AG04450 (cell line): ENCODE measurements at regions not wholly inside any gene's neighbourhood (a gene's known extent, or its start where the extent isn't known, plus 50 kb on each side); places are given as distances from the start of the nearest gene placed in this dataset.

Source experiments
- CTCF ChIA-PET: fragments of 300-600, 350-600 bp; formaldehyde crosslinking; extraction: SDS; loops from one replicate; lab custom pipeline; 2022; ENCODE audit warnings: antibody characterized with exemption, inconsistent platforms; lab: Charles Lee
- POLR2A ChIA-PET: fragments of 350-600 bp; formaldehyde crosslinking; extraction: SDS; loops from one replicate; lab custom pipeline; 2021; ENCODE audit warnings: antibody characterized with exemption, inconsistent platforms; lab: Yijun Ruan, JAX
- DNase-seq: peaks from one replicate; pipeline ENCODE4 v3.0.0-alpha.2; 2011; ENCODE audit warnings: low read depth, low spot score
- H3K27ac ChIP-seq: one replicate; pipeline ENCODE4 v1.5.1; 2012; ENCODE audit warnings: low read depth, low read length, control low read depth
- H3K27me3 ChIP-seq: one replicate; pipeline ENCODE4 v1.6.0; 2012; ENCODE audit warnings: low read length; ENCODE audit not compliant: control insufficient read depth, insufficient read depth
- H3K4me3 ChIP-seq: 2 replicates; pipeline ENCODE4 v1.5.1; 2011; ENCODE audit warnings: mild to moderate bottlenecking, low read depth, low read length, control low read depth
- H3K9me3 ChIP-seq: 2 replicates; pipeline ENCODE4 v1.5.1; 2012; ENCODE audit warnings: low read length; ENCODE audit not compliant: control insufficient read depth, insufficient read depth
- CTCF ChIP-seq: IDR thresholded peaks from 2 replicates; pipeline ENCODE4 v1.5.1; 2011; ENCODE audit warnings: low read depth, low read length, control low read depth, inconsistent platforms

DNA sequence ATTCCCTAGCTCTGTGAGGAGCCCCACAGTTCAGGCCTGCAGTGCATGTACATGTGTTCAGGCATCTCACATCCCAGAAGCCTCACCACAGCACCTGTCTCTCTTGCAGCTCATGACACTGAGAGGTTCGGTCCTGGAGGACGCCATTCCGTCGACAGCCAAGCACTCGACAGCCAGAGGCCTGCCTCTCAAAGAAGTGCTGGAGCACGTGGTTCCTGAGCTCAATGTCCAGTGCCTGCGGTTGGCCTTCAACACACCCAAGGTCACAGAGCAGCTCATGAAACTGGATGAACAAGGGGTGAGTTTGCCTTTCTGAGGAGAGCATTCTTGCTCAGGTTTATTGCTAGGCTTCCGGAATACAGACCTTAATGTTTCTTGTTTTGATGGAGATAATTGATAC is 308.3 kb upstream of the RGS6 start:
- POLR2A ChIA-PET: no interaction called here
- H3K27me3 ChIP-seq: no peaks in the 10 kb centered on the region
- no peak overlapping the region for H3K4me3 ChIP-seq
- no peak overlapping the region for H3K27ac ChIP-seq
- no peak for DNase-seq
- TF ChIP-seq CTCF: no peak
- H3K9me3 ChIP-seq: no peaks in the 10 kb centered on the region
- CTCF ChIA-PET: no interaction called here

DNA sequence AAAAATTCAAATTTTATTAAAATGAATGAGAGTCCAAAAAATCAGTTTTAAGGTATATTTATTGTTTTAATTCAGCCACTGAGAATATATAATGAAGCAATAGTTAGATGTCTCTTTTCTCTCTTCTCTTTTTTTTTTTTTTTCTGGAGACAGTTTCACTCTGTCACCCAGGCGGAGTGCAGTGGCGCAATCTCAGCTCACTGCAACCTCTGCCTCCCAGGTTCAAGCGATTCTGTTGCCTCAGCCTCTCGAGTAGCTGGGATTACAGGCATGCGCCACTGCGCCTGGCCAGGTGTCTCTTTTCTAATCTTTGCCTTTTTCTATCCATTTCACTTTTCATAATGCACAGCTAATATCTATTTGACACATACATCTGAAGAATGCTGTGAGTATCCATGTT is 307.1 kb upstream of the RGS6 start:
- Histone ChIP-seq H3K9me3 (no peaks in the 10 kb centered on the region), H3K27me3 (no peaks in the 10 kb centered on the region), H3K4me3 (no peak overlapping the region), H3K27ac (no peak overlapping the region)
- DNase-seq: no peak
- no peak for TF ChIP-seq CTCF
- ChIA-PET POLR2A (no interaction called here), CTCF (interaction anchor here (0.7 kb wide), 1 partner anchor 147 kb away, joined by 4 read pairs; no protein-coding TSS in a partner anchor)

DNA sequence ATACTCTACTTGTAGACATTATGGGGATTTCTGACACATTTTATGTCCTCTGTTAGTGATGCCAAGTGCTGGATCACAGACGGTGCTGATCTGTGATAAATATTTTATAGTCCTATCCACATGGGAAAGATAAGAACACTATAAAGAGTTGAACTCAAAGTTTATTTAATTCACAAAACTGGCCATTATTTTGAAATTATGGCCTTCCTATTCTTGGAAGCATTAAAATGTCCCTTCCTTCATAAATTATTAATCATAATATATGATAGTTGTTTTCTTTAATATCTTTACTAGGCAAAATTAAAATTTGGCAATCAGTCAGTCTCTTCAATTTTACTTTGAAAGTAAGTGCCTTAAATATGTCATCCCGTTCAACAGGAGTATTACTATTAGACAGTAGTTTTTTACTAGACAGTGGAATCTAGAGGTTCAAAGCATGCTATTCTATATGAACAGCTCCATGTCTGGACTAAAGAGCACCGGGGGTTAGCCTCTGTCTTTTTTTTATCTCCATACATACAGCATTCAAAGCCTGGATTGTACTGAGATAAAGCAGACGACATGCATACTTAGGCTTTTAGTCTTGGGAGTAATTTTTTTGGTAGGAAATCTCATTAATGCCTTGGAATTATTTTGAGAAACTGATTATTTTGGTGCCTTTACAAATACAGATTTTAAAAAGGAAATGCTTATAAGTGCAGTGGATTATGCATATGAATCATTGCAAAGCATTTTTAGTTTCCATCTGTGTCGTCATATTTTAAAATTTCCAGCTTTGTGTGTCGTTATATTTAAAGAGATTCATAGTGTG is 306.1 kb upstream of the RGS6 start:
- no peak overlapping the region for H3K27ac ChIP-seq
- TF ChIP-seq CTCF: no peak
- no peaks in the 10 kb centered on the region for H3K9me3 ChIP-seq
- no peak overlapping the region for H3K4me3 ChIP-seq
- DNase-seq: no peak
- no peaks in the 10 kb centered on the region for H3K27me3 ChIP-seq
- POLR2A ChIA-PET: interaction anchor here (0.6 kb wide), 1 partner anchor 541 kb away, joined by 3 read pairs; no protein-coding TSS in a partner anchor
- CTCF ChIA-PET: interaction anchor here (0.6 to 1.6 kb wide), 4 partner anchors 32 to 229 kb away, joined by 3 to 5 read pairs (median 4); no protein-coding TSS in a partner anchor

DNA sequence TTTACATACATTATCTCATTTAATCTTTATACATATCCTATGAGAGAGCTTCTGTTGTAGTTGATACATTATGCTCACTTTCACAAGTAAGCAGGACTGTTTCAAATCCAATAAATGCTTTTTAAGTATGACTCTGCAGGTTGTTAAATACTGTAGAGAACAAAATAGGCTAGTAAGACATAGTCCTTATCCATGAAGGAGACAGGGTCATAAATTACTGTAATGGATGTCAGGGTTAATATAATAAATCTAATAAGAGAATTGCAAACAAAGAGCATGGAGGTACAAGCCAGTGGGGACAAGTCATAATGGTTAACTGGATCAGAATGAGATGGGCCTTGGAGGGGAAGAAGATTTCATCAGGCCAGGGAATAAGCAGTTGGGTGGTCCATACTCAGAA is 303.8 kb upstream of the RGS6 start:
- DNase-seq: no peak
- POLR2A ChIA-PET: no interaction called here
- H3K4me3 ChIP-seq: no peak overlapping the region
- H3K9me3 ChIP-seq: no peaks in the 10 kb centered on the region
- no peak overlapping the region for H3K27ac ChIP-seq
- H3K27me3 ChIP-seq: no peaks in the 10 kb centered on the region
- TF ChIP-seq CTCF: no peak
- CTCF ChIA-PET: interaction anchor here (0.5 kb wide), 1 partner anchor 8 kb away, joined by 3 read pairs; no protein-coding TSS in a partner anchor

- no peak for TF ChIP-seq CTCF
- ChIA-PET CTCF (no interaction called here), POLR2A (no interaction called here)
- no peaks in the 10 kb centered on the region for H3K27me3 ChIP-seq
- no peak overlapping the region for H3K4me3 ChIP-seq
- no peaks in the 10 kb centered on the region for H3K9me3 ChIP-seq
- no peak overlapping the region for H3K27ac ChIP-seq
- DNase-seq: no peak
Measured at GRCh38 chr14:71629250-71629649, 303.0 kb upstream of the RGS6 start.
